ENCODE measurements at regions not wholly inside any gene's neighbourhood (a gene's known extent, or its start where the extent isn't known, plus 50 kb on each side); places are given as distances from the start of the nearest gene placed in this dataset.

DNA sequence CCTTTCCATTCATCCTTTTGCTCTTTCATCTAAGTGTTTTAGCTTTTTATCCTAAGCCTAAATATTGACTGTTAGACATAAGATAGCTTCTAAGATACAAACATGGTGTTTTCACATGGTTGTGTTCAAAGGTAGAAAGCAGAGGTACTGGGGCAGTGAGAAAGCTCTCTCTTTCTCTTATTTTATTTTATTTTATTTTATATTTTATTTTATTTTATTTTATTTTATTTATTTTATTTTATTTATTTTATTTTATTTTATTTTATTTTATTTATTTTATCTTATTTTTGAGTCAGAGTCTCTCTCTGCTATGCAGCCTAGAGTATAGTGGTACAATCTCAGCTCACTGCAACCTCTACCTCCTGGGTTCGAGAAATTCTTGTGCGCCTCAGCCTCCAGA, 287.2 kb downstream of the IKZF2 start:
- WGBS, 2 donors: 75 to 84% methylated on average over 2 of the region's 2 CpGs
- FAIRE-seq (no peak), DNase-seq (no peak), ATAC-seq (no peak)
- no peak overlapping the region for H3K27ac ChIP-seq
- intact Hi-C loops (cut with DNase I): no loop called here
- H3K36me3 ChIP-seq: no peaks in the 10 kb centered on the region
- H3K27me3 ChIP-seq: no peaks in the 10 kb centered on the region
- TF ChIP-seq, protein P1, sequence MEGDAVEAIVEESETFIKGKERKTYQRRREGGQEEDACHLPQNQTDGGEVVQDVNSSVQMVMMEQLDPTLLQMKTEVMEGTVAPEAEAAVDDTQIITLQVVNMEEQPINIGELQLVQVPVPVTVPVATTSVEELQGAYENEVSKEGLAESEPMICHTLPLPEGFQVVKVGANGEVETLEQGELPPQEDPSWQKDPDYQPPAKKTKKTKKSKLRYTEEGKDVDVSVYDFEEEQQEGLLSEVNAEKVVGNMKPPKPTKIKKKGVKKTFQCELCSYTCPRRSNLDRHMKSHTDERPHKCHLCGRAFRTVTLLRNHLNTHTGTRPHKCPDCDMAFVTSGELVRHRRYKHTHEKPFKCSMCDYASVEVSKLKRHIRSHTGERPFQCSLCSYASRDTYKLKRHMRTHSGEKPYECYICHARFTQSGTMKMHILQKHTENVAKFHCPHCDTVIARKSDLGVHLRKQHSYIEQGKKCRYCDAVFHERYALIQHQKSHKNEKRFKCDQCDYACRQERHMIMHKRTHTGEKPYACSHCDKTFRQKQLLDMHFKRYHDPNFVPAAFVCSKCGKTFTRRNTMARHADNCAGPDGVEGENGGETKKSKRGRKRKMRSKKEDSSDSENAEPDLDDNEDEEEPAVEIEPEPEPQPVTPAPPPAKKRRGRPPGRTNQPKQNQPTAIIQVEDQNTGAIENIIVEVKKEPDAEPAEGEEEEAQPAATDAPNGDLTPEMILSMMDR (IDR thresholded peaks at IDR 0.05): no peak
- H3K4me3 ChIP-seq: no peak overlapping the region
- H3K4me1 ChIP-seq: no peaks in the 10 kb centered on the region
- H3K9me3 ChIP-seq: peaks cover 0 to 11% (median 0%) of the 10 kb centered on the region in 4 donors

DNA sequence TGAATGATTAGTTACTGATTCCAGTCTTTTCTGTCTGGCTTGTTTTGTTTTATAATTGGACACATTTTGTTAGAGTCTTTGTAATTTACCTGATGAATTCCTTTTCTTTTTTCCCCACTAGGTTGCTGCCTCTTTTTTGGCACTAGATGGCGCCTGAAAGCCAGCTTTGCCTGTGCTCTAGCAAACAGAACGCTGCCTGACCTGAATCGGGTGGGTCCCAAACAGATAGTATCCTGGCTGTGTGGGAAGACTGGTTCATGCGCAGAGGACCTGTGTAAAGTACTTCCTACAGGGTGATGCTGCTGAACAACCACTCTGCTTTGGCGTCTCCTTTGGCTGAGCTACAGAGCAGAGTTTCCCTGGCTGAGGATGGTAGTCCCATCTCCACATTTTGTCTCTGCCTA, 288.2 kb downstream of the IKZF2 start:
- H3K4me3 ChIP-seq: no peak overlapping the region
- 48% methylated on average over 5 of the region's 5 CpGs for WGBS, 2 donors
- intact Hi-C loops (cut with DNase I): no loop called here
- no peaks in the 10 kb centered on the region for H3K27me3 ChIP-seq
- ATAC-seq (no peak), DNase-seq (peak in 1 of 6 donors; percentile 9), FAIRE-seq (no peak)
- no peak overlapping the region for H3K27ac ChIP-seq
- no peaks in the 10 kb centered on the region for H3K4me1 ChIP-seq
- TF ChIP-seq, protein P1 (IDR thresholded peaks at IDR 0.05): no peak
- peaks cover 0 to 11% (median 0%) of the 10 kb centered on the region in 4 donors for H3K9me3 ChIP-seq
- H3K36me3 ChIP-seq: no peaks in the 10 kb centered on the region

DNA sequence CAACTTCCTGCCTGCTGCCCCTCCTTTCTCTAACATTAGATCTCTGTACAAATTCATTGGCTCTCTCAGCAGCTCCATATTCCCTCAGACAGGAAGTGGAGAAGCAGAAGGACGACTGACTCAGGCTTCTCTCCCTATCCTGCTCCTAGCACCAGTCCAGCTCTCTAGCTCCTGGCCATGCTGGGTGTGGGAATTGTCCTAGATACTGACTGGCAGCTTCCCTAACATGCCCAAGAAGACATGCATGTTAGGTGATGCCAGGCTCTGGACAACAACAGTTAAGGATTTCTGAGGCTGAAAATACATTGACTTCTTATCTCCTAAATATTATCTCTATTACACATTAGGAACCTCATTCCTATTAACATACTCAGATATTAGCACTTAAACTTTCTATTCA, 292.9 kb downstream of the IKZF2 start:
- intact Hi-C loops (cut with DNase I): no loop called here
- DNase-seq: no peak
- TF ChIP-seq, protein P1 (IDR thresholded peaks at IDR 0.05): no peak
- Histone ChIP-seq H3K9me3 (peaks cover 0 to 5% (median 0%) of the 10 kb centered on the region in 4 donors), H3K27me3 (no peaks in the 10 kb centered on the region), H3K27ac (no peak overlapping the region), H3K4me1 (no peaks in the 10 kb centered on the region), H3K4me3 (no peak overlapping the region), H3K36me3 (no peaks in the 10 kb centered on the region)
- FAIRE-seq: no peak
- WGBS, 2 donors: 28 to 53% methylated on average over 1 of the region's 1 CpG
- no peak for ATAC-seq

DNA sequence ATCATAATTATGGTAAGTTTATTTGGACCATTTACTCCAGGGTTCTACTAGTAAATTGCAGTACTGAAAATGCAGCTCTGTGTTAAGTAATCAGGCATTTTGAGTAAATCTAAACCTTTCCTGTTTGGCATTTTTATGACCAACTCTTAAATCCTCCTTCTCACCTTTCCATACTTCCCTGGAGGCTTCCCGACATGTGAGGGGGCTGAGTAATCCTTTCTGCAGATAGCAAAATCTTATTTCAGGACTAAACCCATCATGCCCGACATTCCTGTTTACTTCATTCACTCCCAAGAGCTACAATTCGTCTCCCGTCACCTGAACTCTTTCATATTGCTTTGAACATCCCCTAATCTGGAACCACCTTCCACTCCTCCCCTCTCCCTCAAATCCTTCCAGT, 296.6 kb downstream of the IKZF2 start:
- ATAC-seq: no peak
- H3K9me3 ChIP-seq: no peaks in the 10 kb centered on the region
- WGBS, 2 donors: 69 to 75% methylated on average over 4 of the region's 4 CpGs
- TF ChIP-seq, protein P1 (IDR thresholded peaks at IDR 0.05): no peak
- no peak overlapping the region for H3K4me3 ChIP-seq
- no peak for FAIRE-seq
- no peaks in the 10 kb centered on the region for H3K36me3 ChIP-seq
- intact Hi-C loops (cut with DNase I): no loop called here
- DNase-seq: no peak
- no peaks in the 10 kb centered on the region for H3K4me1 ChIP-seq
- H3K27ac ChIP-seq: no peak overlapping the region
- H3K27me3 ChIP-seq: no peaks in the 10 kb centered on the region

DNA sequence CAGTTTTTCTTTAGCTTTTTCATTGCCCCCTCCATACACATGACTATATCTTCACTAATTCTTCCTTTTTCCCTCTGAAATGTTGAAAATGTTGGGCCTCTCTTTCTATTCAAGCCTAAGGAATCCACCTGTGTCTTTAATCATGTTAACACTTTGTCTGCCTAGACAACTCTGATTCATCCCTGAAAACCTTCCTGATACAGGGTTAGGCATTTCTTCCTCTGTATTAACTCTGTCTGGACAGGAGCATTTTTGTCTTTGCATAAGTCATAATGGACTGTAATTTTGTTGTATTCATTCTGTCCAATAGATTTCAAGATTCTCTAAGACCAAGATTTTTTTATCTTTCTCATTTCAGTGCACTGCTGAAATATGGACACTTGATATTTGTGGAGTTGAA, 297.3 kb downstream of the IKZF2 start:
- Histone ChIP-seq H3K4me3 (no peak overlapping the region), H3K36me3 (no peaks in the 10 kb centered on the region), H3K27me3 (no peaks in the 10 kb centered on the region), H3K9me3 (no peaks in the 10 kb centered on the region), H3K27ac (no peak overlapping the region), H3K4me1 (no peaks in the 10 kb centered on the region)
- ATAC-seq (no peak), DNase-seq (no peak), FAIRE-seq (no peak)
- intact Hi-C loops (cut with DNase I): no loop called here
- TF ChIP-seq, protein P1 (IDR thresholded peaks at IDR 0.05): no peak
